ENCODE measurements at regions not wholly inside any gene's neighbourhood (a gene's known extent, or its start where the extent isn't known, plus 50 kb on each side); places are given as distances from the start of the nearest gene placed in this dataset.

DNA sequence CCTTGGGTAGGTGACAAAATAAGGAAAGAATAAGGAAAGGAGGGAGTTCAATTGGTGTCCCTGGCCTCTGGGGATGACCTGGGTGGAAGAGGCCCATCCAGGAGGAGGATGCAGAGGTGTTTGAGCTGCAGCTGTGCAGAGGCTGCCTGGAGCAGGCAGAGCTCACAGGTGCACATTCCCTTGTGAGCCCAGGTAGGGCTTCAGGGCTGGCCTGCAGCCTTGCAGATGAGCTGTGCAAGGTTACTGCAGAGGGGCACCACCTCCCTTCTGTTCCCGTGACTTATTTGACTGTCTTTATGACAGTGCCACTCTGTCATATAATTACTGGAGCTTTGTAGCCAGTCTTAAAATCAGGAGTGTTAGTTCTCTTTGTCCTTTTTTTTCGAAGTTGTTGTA lies 263.2 kb upstream of the HS6ST1 start:
- Histone ChIP-seq H3K4me3 (no peak overlapping the region), H3K27ac (no peak overlapping the region)
- DNase-seq (ENCODE audit: low spot score): no peak
- TF ChIP-seq, protein P1, sequence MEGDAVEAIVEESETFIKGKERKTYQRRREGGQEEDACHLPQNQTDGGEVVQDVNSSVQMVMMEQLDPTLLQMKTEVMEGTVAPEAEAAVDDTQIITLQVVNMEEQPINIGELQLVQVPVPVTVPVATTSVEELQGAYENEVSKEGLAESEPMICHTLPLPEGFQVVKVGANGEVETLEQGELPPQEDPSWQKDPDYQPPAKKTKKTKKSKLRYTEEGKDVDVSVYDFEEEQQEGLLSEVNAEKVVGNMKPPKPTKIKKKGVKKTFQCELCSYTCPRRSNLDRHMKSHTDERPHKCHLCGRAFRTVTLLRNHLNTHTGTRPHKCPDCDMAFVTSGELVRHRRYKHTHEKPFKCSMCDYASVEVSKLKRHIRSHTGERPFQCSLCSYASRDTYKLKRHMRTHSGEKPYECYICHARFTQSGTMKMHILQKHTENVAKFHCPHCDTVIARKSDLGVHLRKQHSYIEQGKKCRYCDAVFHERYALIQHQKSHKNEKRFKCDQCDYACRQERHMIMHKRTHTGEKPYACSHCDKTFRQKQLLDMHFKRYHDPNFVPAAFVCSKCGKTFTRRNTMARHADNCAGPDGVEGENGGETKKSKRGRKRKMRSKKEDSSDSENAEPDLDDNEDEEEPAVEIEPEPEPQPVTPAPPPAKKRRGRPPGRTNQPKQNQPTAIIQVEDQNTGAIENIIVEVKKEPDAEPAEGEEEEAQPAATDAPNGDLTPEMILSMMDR (IDR thresholded peaks at IDR 0.05): no peak

DNA sequence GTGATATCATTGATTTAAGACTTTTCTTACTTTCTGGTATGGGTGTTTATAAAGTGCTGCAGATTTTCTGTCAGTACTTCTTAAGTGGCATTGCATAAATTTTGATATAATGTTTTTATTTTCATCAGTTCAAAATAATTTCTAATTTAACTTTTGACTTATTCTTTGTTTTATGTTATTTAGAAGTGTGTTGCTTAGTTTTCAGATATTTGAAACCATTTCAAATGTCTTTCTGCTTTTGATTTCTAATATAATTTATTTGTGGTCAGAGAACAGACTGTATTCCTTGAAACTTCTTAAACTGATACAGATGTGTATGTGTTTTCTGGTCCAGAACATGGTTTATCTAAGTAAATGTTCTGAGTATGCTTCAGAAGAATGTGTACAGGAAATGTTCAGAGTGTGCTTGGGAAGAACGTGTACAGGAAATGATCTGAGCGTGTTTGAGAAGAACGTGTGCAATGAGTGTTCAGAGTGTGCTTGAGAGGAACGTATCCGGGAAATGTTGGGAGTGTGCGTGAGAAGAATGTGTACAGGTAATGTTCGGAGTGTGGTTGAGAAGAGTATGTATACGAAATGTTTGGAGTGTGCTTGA lies 265.7 kb upstream of the HS6ST1 start:
- DNase-seq (ENCODE audit: low spot score): no peak
- TF ChIP-seq, protein P1 (IDR thresholded peaks at IDR 0.05): no peak
- H3K4me3 ChIP-seq: no peak overlapping the region
- H3K27ac ChIP-seq: no peak overlapping the region

DNA sequence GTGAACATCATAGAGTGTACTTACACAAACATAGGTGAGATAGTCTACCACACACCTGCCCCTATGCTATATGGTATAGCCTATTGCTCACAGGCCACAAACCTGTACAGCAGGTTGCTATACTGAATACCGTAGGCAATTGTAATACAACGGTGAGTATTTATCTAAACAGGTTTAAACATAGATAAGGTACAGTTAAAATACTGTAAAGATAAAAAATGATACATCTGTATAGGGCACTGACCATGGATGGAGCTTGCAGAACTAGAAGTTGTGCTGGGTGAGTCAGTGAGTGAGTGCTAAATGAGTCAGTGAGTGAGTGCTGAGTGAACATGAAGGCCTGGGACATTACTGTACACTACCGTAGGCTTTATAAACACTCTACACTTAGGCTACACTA lies 267.0 kb upstream of the HS6ST1 start:
- TF ChIP-seq, protein P1 (IDR thresholded peaks at IDR 0.05): no peak
- Histone ChIP-seq H3K27ac (no peak overlapping the region), H3K4me3 (no peak overlapping the region)
- no peak for DNase-seq (ENCODE audit: low spot score)

DNA sequence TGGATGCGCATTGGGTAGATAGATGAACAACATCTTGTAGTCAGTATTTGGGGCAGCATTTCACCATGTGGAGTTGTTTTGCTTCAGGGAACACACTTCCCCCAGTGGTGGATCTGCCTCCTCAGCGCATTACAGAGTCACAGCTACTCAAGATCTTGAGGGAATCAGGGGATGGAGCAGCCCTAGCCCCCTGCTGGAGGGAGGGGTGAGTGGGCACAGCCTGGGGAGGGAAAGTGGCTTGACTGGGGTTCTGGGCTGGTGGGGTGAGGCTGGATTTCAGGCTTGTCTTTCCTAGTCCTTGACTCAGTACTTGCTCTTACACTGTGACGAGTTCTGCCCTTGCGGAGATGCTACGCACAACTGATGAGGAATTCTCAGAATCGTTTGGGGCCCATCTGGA lies 271.0 kb upstream of the HS6ST1 start:
- DNase-seq (ENCODE audit: low spot score): no peak
- Histone ChIP-seq H3K27ac (no peak overlapping the region), H3K4me3 (no peak overlapping the region)
- TF ChIP-seq, protein P1 (IDR thresholded peaks at IDR 0.05): no peak

DNA sequence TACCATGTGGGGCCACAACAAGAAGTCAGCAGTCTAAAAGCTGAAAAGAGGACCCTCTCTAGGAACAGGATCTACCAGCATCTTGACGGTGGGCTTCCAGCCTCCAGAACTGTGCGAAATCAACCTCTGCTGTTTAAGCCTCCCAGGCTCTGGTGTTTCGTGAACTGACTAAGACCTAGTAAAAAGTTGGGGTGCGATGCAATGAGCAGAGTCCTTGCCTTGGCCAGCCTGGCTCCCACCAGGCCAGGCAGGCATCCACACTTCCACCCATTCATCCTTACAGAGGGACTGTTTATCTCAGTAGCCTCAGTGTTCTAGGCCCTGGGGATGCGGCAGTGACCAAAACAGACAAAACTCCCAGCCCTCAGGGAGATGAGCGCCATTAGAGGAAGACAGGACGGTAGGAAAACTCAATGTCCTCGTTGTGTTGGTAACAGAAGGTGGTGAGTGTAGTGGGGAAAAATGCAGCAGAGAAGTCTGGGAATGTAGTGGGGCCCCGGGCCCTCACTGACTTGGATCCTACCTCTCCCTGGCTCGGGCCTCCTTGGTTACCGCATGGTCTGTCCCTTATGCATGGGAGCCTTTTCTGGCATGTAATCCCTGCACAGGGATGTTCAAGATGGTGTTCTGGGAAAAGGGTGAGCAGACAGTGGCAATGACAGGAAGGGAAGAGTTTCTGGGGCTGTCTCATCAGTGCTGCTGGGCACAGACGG lies 271.8 kb upstream of the HS6ST1 start:
- TF ChIP-seq, protein P1 (IDR thresholded peaks at IDR 0.05): no peak
- Histone ChIP-seq H3K27ac (no peak overlapping the region), H3K4me3 (no peak overlapping the region)
- DNase-seq (ENCODE audit: low spot score): no peak

DNA sequence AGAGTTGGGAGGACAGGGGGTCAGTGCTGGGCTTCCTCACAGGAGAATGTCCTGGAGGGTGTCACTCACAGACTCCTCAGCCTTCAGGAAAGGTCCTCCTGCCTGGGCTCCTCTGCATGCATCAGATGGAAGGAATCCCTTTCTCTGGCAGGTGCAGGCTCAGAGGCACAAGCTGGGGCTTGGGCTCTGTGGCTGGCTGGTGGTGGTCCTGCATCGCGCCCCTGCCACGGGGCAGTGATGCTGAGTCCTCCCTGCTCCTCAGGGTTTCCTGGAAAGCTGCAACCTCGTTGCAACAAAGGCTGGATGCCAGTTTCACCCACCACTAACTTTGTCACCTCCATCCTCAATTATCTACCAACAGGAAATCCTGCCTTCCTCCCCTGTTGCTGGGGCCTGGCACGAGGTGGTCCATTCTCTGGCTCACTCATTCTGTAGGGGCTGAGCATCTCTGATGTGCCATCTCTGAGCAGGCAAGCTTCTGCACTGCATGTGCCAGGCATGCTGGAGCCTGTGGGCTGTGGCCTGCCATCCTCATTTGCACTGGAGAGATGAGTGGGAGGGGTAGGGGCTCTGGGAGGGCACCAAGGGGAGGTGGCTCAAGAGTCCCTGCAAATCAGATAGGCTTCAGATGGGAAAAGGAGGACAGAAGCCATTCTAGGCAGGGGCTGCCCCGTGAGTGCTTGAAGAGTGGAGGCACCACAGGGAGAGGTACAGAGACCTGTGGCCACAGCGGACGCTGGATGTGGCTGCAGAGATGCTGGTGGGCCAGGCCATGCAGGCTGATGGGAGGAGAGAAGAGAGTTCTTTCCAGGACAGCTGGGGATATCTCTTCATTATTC lies 272.6 kb upstream of the HS6ST1 start:
- Histone ChIP-seq H3K27ac (no peak overlapping the region), H3K4me3 (no peak overlapping the region)
- DNase-seq (ENCODE audit: low spot score): no peak
- TF ChIP-seq, protein P1 (IDR thresholded peaks at IDR 0.05): no peak

Measured in coronary artery (tissue), 2 donors.